BE2C (cell line): ENCODE measurements at regions not wholly inside any gene's neighbourhood (a gene's known extent, or its start where the extent isn't known, plus 50 kb on each side); places are given as distances from the start of the nearest gene placed in this dataset.

Experiments used
- DNase-seq: peaks from one replicate; pipeline ENCODE4 v3.0.0-alpha.2; 2020
- H3K27me3 ChIP-seq: fragments of 250-450 bp; sonication (Bioruptor Pico); 2 replicates; pipeline ENCODE4 v1.5.1; 2020; ENCODE audit warnings: mild to moderate bottlenecking
- H3K36me3 ChIP-seq: fragments of 250-450 bp; sonication (Bioruptor Pico); 2 replicates; pipeline ENCODE4 v1.5.1; 2020; ENCODE audit warnings: mild to moderate bottlenecking
- H3K4me1 ChIP-seq: fragments of 250-450 bp; sonication (Bioruptor Pico); 2 replicates; pipeline ENCODE4 v1.5.1; 2020
- H3K4me3 ChIP-seq: 2 replicates; pipeline ENCODE4 v1.5.1; 2011; ENCODE audit warnings: low read depth, low read length
- H3K9me3 ChIP-seq: fragments of 250-450 bp; sonication (Bioruptor Pico); 2 replicates; pipeline ENCODE4 v1.5.1; 2020
- TF ChIP-seq, protein P1 (sequence below): IDR thresholded peaks from 2 replicates; pipeline ENCODE4 v1.5.1; 2012; ENCODE audit warnings: mild to moderate bottlenecking, low read depth, low read length

DNA sequence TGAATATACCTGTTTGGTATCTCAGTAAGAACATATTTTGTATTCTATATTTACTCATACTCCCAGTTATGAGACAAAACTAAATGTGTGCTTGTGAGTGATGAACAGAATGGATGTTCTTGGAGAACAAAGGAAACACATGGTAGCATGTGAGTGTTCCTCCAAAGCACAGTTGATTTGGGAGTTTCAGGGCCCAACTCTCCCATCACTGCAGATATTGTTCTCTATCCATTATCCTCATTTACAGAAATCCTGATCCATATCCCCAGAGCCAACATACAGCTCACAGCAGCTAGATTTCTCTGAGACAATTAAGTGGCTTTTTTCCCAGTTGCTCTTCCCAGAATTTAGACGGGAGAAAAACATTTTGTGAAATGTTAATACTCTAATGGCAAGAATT, 75.6 kb upstream of the MAPRE2 start:
- H3K4me1 ChIP-seq, result peaks cover 3% of the 10 kb centered on the region; the same call in 1 of the 2 replicates
- H3K36me3 ChIP-seq, result no peaks in the 10 kb centered on the region
- H3K4me3 ChIP-seq, result no peak overlapping the region
- DNase-seq, result no peak
- no peaks in the 10 kb centered on the region for H3K27me3 ChIP-seq
- TF ChIP-seq, protein P1, sequence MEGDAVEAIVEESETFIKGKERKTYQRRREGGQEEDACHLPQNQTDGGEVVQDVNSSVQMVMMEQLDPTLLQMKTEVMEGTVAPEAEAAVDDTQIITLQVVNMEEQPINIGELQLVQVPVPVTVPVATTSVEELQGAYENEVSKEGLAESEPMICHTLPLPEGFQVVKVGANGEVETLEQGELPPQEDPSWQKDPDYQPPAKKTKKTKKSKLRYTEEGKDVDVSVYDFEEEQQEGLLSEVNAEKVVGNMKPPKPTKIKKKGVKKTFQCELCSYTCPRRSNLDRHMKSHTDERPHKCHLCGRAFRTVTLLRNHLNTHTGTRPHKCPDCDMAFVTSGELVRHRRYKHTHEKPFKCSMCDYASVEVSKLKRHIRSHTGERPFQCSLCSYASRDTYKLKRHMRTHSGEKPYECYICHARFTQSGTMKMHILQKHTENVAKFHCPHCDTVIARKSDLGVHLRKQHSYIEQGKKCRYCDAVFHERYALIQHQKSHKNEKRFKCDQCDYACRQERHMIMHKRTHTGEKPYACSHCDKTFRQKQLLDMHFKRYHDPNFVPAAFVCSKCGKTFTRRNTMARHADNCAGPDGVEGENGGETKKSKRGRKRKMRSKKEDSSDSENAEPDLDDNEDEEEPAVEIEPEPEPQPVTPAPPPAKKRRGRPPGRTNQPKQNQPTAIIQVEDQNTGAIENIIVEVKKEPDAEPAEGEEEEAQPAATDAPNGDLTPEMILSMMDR, result no peak
- no peaks in the 10 kb centered on the region for H3K9me3 ChIP-seq

DNA sequence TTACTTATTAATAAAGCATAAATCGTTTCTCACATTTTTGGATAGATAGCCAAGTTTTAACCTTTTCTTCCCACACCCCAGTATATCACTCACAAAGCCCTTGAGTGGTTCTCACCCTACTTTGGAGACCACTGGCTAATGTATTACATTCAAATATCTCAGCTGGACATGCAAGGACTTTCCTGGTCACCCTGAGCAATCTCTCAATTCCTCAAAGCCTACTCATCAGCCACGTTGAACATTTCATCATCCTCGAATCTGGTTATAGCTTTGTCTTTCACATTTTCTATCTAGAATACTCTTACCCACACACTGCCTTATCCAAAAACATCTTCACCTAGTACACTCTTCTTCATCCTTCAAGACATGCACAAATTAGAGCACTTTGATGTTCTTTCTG, 71.1 kb upstream of the MAPRE2 start:
- Histone ChIP-seq H3K4me1 (peaks cover 2% of the 10 kb centered on the region; the same call in 1 of the 2 replicates), H3K9me3 (no peaks in the 10 kb centered on the region), H3K4me3 (no peak overlapping the region), H3K27me3 (no peaks in the 10 kb centered on the region), H3K36me3 (no peaks in the 10 kb centered on the region)
- no peak for DNase-seq
- TF ChIP-seq, protein P1, result no peak

GRCh38 chr18:34971313-34971712, 69.9 kb upstream of the MAPRE2 start:
- no peaks in the 10 kb centered on the region for H3K4me1 ChIP-seq
- no peaks in the 10 kb centered on the region for H3K27me3 ChIP-seq
- no peak for DNase-seq
- no peaks in the 10 kb centered on the region for H3K9me3 ChIP-seq
- no peaks in the 10 kb centered on the region for H3K36me3 ChIP-seq
- no peak overlapping the region for H3K4me3 ChIP-seq
- TF ChIP-seq, protein P1, result no peak

DNA sequence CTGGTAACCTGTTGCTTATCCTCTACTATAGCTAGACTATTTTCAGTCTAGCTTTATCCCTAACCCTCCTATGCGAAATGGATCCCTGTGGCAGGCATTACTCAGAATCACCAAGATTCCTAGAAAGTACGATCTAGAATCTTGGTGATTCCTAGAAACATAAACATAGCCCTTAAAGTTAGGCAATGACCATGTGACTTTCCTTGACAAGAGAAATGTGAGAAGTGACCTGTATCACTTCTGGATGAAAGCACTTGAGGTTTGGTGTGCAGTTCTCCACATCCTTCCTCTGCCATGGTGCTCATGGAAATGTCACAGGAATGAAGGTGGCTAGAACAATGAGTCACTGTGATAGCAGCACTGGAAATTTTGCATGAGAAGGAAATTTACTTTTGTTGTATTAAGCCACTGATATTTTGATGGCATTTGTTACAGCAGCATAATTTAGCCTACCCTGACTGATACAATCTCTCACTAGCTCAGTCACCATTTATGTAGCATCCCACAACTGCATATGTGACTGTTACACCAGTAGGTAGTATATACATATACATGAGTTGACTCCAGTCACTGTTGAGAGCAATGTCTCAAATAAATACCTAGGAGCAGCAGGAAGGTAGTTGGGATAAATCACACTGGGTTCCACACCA, 68.3 kb upstream of the MAPRE2 start:
- TF ChIP-seq, protein P1, result no peak
- H3K4me3 ChIP-seq, result no peak overlapping the region
- no peaks in the 10 kb centered on the region for H3K9me3 ChIP-seq
- H3K4me1 ChIP-seq, result no peaks in the 10 kb centered on the region
- DNase-seq, result no peak
- no peaks in the 10 kb centered on the region for H3K36me3 ChIP-seq
- no peaks in the 10 kb centered on the region for H3K27me3 ChIP-seq

DNA sequence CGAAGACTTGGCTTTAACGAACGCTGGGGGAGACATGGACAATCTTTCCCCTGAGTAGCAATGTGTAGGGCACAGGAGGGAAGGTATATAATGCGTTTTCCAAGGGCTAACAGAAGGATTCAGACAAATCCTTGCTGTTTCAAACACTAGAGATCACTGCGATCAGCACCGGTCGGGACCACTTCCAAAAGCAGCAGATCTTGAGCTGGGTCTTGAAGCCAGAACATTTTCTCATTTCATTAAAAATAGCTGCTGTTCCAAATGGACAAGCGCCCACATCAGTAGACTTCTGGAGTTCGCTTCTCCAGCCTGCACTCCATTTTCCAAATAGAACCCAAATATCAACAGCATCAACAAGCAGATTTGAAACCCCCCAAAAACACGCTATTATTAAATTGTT, 65.1 kb upstream of the MAPRE2 start:
- Histone ChIP-seq H3K4me3 (peak overlapping the region; percentile 72), H3K4me1 (no peaks in the 10 kb centered on the region; the same call in 1 of the 2 replicates), H3K9me3 (no peaks in the 10 kb centered on the region), H3K36me3 (no peaks in the 10 kb centered on the region), H3K27me3 (no peaks in the 10 kb centered on the region)
- TF ChIP-seq, protein P1, result no peak
- no peak for DNase-seq

GRCh38 chr18:34976534-34976898, 64.7 kb upstream of the MAPRE2 start:
- no peak for DNase-seq
- no peaks in the 10 kb centered on the region for H3K36me3 ChIP-seq
- no peaks in the 10 kb centered on the region for H3K27me3 ChIP-seq
- H3K4me1 ChIP-seq, result no peaks in the 10 kb centered on the region; the same call in 1 of the 2 replicates
- H3K9me3 ChIP-seq, result no peaks in the 10 kb centered on the region
- peak overlapping the region; percentile 72 for H3K4me3 ChIP-seq
- TF ChIP-seq, protein P1, result no peak
